Esophagus (tissue), 2 donors: ENCODE measurements at regions not wholly inside any gene's neighbourhood (a gene's known extent, or its start where the extent isn't known, plus 50 kb on each side); places are given as distances from the start of the nearest gene placed in this dataset.
"Not testable (repeated sequence)": the region's sequence is repeated elsewhere in the genome, so short reads cannot be mapped to it uniquely, and the experiment has no call there.

Experiments used
- H3K27ac ChIP-seq, 2 donors: one replicate each; pipeline ENCODE4 v1.5.1; 2013; ENCODE audit warnings: low read depth in 2 of 2, mild to moderate bottlenecking in 2 of 2, inconsistent platforms in 1 of 2, low read length in 1 of 2, moderate library complexity in 1 of 2
- H3K27me3 ChIP-seq, 2 donors: one replicate each; pipeline ENCODE4 v1.6.1; 2013; ENCODE audit warnings: low read length in 2 of 2, control low read depth in 1 of 2, mild to moderate bottlenecking in 1 of 2; ENCODE audit not compliant: insufficient read depth in 2 of 2, control insufficient read depth in 1 of 2
- H3K36me3 ChIP-seq, 2 donors: one replicate each; pipeline ENCODE4 v1.6.1; 2013; ENCODE audit warnings: low read length in 1 of 2; ENCODE audit not compliant: control insufficient read depth in 2 of 2, insufficient read depth in 2 of 2
- H3K4me1 ChIP-seq, 2 donors: one replicate each; pipeline ENCODE4 v1.6.1; 2013; ENCODE audit warnings: low read length in 1 of 2; ENCODE audit not compliant: control insufficient read depth in 2 of 2, insufficient read depth in 2 of 2
- H3K4me3 ChIP-seq, 2 donors: one replicate each; pipeline ENCODE4 v1.5.1; 2013; ENCODE audit warnings: low read length in 2 of 2, mild to moderate bottlenecking in 2 of 2, low read depth in 1 of 2, moderate library complexity in 1 of 2
- H3K9me3 ChIP-seq, 2 donors: one replicate each; pipeline ENCODE4 v1.6.1; 2013; ENCODE audit warnings: mild to moderate bottlenecking in 2 of 2, low read depth in 1 of 2, low read length in 1 of 2, moderate library complexity in 1 of 2; ENCODE audit not compliant: control insufficient read depth in 2 of 2, insufficient read depth in 1 of 2
- WGBS, 2 donors: extraction: QIAGEN DNeasy Blood & Tissue Kit; methylation state at CpG; one replicate each; pipeline ENCODE4 v1.1.7; 2013; 5-methylcytosine and 5-hydroxymethylcytosine counted together
- donor health status: healthy with polysubstance abuse.
- donor health status: Bipolar disorder and iron deficiency.

DNA sequence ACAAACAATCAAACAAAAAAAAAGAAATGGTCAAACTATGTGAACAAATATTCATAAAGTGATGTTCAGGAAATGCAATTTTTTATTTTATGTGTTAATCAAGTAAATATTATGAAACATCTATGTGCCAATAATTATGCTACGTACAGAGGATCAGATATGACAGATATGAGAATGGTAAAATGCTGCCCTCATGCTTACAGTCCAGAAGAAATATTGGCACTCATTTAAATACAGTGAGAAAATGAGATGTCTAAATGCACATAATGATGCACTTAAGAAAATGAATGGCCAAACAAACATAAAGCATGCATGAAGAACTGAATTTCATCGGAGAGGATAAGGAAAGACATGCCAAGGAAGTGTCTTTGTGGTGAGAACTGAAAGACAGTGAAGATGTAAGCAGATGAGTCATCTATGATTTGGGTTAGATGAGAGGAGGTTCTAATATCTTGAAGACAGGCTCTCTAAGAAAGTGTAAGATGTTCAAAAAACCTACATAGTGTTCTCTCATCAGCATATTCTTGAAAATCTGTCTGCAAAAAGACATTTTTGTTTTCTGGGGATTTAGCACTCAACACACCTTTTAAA is 1231.1 kb upstream of the ACO1 start:
- no peaks in the 10 kb centered on the region for H3K4me1 ChIP-seq
- WGBS, 2 donors = 46 to 48% methylated on average over 2 of the region's 2 CpGs
- H3K27ac ChIP-seq = no peak overlapping the region
- no peaks in the 10 kb centered on the region for H3K27me3 ChIP-seq
- no peaks in the 10 kb centered on the region for H3K9me3 ChIP-seq
- no peaks in the 10 kb centered on the region for H3K36me3 ChIP-seq
- H3K4me3 ChIP-seq = no peak overlapping the region

DNA sequence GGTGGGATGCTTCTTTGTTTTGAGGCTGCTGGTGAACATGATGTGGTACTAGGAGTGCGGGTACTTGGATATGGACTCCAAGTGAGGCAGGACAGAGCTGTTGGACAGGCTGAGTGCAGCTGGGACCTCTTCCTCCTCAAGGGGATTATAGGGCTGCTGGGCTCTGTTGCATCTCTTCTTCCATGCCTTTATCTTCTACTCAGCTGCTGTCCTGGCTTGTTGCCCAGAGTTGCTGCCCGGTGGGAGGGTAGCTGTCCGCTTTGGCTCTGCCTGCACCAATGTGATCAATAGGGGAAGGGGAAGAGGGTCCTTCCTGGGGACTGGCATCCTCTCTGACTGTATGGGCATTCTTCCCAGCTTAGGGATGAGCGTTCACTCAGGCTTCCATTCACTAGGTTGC is 1217.9 kb upstream of the ACO1 start:
- H3K4me1 ChIP-seq = no peaks in the 10 kb centered on the region
- WGBS, 2 donors = 79 to 82% methylated on average over 4 of the region's 4 CpGs

DNA sequence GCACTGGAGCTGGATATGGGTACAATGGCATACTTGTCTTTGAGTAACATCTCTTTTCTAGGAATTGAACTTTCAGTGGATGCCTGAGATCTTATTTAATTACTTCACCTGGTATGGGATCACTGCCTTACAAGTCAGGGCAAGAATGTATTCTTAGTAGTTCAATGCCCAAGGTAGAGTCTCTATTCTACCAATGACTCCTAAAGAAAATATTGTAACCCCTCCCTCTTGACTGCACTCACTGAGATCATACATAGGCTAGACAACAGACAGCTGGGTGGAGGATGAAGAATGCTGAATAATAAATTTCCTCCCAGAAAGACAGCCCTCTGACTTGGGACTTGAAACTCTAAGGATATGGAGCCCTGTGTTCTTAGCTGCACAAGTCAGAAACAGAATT is 1216.3 kb upstream of the ACO1 start:
- no peak overlapping the region for H3K4me3 ChIP-seq
- no peaks in the 10 kb centered on the region for H3K36me3 ChIP-seq
- H3K4me1 ChIP-seq = no peaks in the 10 kb centered on the region
- no peak overlapping the region for H3K27ac ChIP-seq
- H3K9me3 ChIP-seq = peaks cover 0 to 3% of the 10 kb centered on the region in 2 donors
- no peaks in the 10 kb centered on the region for H3K27me3 ChIP-seq

More for the DNA sequence above, 1217.9 kb upstream of the ACO1 start:
- no peak overlapping the region for H3K4me3 ChIP-seq
- no peak overlapping the region for H3K27ac ChIP-seq
- H3K36me3 ChIP-seq = no peaks in the 10 kb centered on the region
- H3K9me3 ChIP-seq = peaks cover 0 to 3% of the 10 kb centered on the region in 2 donors
- no peaks in the 10 kb centered on the region for H3K27me3 ChIP-seq

DNA sequence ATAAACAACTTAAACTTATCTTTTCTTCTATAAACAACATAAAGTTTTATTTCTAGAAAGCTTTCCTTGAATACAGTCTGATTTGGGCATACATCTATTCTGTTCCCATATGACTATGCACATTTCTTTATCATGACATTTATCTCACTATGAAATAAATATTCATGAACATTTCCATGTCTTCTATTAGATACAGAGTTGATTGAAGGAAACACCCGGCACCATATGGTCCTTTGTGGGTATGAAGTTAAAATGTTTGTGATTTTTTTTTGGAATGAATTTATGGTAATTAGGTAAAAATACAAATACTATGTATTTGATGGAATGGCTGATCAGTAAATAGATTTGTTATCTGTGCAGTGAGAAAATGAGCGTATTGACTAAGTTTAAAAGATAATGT is 1209.8 kb upstream of the ACO1 start:
- WGBS, 2 donors = 77 to 90% methylated on average over 2 of the region's 2 CpGs
- Histone ChIP-seq H3K9me3 (no peaks in the 10 kb centered on the region), H3K27me3 (no peaks in the 10 kb centered on the region), H3K4me1 (no peaks in the 10 kb centered on the region), H3K27ac (no peak overlapping the region), H3K36me3 (no peaks in the 10 kb centered on the region), H3K4me3 (no peak overlapping the region)

DNA sequence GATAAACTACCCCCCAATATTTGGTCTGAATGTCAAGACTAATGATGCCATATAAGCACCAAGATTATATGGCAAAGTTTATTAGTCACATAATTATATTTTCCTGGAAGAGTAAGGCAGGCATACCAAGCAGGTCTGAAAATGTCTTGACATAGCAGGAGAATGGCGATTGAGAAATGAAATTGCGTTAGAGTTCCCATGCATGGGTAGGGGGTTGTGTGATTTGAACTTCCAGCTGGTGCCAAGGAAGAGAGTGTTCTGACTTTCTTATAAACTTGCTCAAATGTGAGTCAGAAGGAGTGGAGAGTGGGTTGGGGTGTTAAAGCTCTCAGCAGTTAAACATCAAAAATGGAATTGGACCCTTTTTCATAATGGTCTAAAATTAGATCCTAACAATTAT is 1200.6 kb upstream of the ACO1 start:
- WGBS, 2 donors = 85 to 90% methylated on average over 2 of the region's 2 CpGs
- Histone ChIP-seq H3K36me3 (no peaks in the 10 kb centered on the region), H3K27me3 (no peaks in the 10 kb centered on the region), H3K27ac (no peak overlapping the region), H3K9me3 (no peaks in the 10 kb centered on the region), H3K4me3 (no peak overlapping the region), H3K4me1 (no peaks in the 10 kb centered on the region)

DNA sequence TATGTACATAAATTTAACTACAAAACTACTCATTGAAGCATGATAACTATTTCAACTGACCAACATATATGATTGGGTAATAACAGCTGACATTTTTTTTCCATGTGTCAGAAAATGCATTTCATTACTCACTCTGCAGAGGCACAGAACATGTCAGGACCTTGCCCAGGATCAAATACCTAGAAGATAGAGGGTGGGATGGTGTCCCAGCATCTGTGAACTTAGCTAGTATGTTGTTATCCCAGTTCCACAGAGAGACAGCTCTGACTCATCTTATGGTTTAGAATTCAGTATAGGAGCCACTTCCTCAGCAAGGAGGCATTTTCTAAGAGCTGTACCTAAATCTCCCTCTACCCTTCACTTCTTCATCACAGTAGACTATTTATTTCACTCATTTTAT is 1198.6 kb upstream of the ACO1 start:
- H3K27ac ChIP-seq = no peak overlapping the region
- no peaks in the 10 kb centered on the region for H3K4me1 ChIP-seq
- no peaks in the 10 kb centered on the region for H3K36me3 ChIP-seq
- no peaks in the 10 kb centered on the region for H3K27me3 ChIP-seq
- no peaks in the 10 kb centered on the region for H3K9me3 ChIP-seq
- H3K4me3 ChIP-seq = no peak overlapping the region

DNA sequence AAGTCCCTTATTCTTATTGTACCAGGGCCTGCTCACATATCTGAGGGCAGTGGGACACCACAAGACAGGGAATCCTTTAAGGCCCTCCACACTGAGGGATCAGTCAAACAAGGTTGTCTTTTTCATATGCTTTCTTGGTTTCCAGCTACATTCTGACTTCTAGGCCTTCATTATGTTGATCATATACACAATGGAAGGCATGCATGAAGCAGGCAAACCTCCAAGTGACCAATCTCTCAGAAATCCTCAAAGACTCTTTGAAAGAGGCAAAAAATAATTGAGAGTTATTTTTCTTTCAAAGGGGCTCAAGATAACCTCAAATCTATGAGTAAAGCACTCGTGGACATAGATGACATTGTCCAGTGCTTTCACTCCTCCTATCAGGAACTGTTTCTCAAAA is 1195.9 kb upstream of the ACO1 start:
- Histone ChIP-seq H3K27ac (no peak overlapping the region), H3K36me3 (no peaks in the 10 kb centered on the region), H3K9me3 (no peaks in the 10 kb centered on the region), H3K27me3 (no peaks in the 10 kb centered on the region), H3K4me1 (no peaks in the 10 kb centered on the region), H3K4me3 (no peak overlapping the region)
- 31 to 36% methylated on average over 1 of the region's 1 CpG for whole genome bisulfite sequencing, 2 donors

DNA sequence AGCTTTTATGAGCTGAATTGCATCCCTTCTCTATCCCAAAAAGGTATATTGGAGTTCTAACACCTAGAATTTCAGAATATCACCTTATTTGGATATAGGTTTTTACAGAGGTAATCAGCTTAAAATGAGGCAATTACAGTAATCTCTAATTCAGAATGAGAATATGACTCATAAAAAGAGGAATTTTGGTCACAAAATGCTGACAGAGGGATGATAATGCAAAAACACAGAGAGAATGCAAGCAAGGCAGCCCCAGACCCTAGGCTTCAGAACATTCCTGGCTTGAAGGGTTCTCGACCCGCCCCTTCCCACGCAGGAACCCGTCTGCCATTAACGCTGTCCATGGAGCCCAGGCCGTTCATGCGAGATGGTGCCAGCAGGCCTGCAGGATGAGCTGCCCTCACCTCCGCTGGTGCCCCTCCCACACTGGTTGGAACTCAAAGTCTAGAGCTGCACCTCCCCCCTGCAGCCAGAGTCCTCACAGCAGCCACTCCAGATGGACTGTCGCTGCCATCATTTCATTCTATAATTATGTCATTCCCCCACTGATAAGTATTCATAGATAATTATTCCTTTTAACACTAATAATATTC is 1173.4 kb upstream of the ACO1 start:
- no peak overlapping the region for H3K4me3 ChIP-seq
- 78% methylated on average over 9 of the region's 9 CpGs for whole genome bisulfite sequencing, 2 donors
- H3K27me3 ChIP-seq = no peaks in the 10 kb centered on the region
- H3K36me3 ChIP-seq = no peaks in the 10 kb centered on the region
- no peak overlapping the region for H3K27ac ChIP-seq
- H3K9me3 ChIP-seq = peaks cover 0 to 2% of the 10 kb centered on the region in 2 donors
- no peaks in the 10 kb centered on the region for H3K4me1 ChIP-seq

DNA sequence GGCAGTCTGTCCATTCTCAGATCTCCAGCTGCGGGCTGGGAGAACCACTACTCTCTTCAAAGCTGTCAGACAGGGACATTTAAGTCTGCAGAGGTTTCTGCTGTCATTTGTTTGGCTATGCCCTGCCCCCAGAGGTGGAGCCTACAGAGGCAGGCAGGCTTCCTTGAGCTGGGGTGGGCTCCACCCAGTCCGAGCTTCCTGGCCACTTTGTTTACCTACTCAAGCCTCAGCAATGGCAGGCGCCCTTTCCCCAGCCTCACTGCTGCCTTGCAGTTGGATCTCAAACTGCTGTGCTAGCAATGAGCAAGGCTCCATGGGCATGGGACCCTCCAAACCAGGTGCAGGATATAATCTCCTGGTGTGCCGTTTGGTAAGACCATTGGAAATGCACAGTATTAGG is 1154.5 kb upstream of the ACO1 start:
- 75 to 78% methylated on average over 4 of the region's 4 CpGs for WGBS, 2 donors
- not testable (repeated sequence) for H3K27ac ChIP-seq, H3K9me3 ChIP-seq, H3K4me3 ChIP-seq, H3K27me3 ChIP-seq, H3K4me1 ChIP-seq, H3K36me3 ChIP-seq

DNA sequence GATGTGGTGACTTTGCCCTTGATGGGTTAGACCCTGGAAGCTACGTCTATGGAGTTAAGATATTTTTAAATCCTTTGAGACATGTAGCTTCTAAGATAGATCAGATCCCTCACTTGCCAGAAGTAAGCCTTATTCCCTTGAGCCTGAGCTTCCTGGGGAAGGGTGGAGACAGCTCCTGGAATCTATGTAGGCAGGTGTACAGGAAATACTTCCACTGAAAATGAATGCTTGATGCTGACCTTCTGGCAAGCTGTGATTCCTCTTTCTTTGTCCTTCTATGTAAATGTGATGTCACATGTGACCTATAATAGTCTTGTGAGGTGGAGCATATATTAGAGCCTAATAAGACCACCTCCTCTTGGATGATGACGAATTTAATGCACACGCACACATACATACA is 1152.0 kb upstream of the ACO1 start:
- WGBS, 2 donors = 73 to 79% methylated on average over 3 of the region's 3 CpGs
- H3K27me3 ChIP-seq = no peaks in the 10 kb centered on the region
- peaks cover 0 to 7% of the 10 kb centered on the region in 2 donors for H3K9me3 ChIP-seq
- H3K36me3 ChIP-seq = no peaks in the 10 kb centered on the region
- H3K4me3 ChIP-seq = no peak overlapping the region
- H3K27ac ChIP-seq = no peak overlapping the region
- no peaks in the 10 kb centered on the region for H3K4me1 ChIP-seq
